ENCODE measurements at regions not wholly inside any gene's neighbourhood (a gene's known extent, or its start where the extent isn't known, plus 50 kb on each side); places are given as distances from the start of the nearest gene placed in this dataset.

GRCh38 chr14:99062772-99063418, 209.1 kb downstream of the BCL11B start:
- TF ChIP-seq TAF1 (IDR thresholded peaks at IDR 0.05; ENCODE audit: low read depth, low read length) (no peak), POLR2AphosphoS5 (IDR thresholded peaks at IDR 0.05; ENCODE audit: low read depth, low read length) (no peak), POLR2A (IDR thresholded peaks at IDR 0.05; ENCODE audit: low read depth, low read length) (no peak), SPI1 (IDR thresholded peaks at IDR 0.05; ENCODE audit: low read depth, low read length) (no peak), PAX5 (IDR thresholded peaks at IDR 0.05; ENCODE audit: insufficient read depth, low read length, severe bottlenecking) (no peak)

Measured in GM12891 (cell line).